Activated naive CD8-positive, alpha-beta T cell (primary cell): ENCODE measurements at regions not wholly inside any gene's neighbourhood (a gene's known extent, or its start where the extent isn't known, plus 50 kb on each side); places are given as distances from the start of the nearest gene placed in this dataset.

Experiments
- H3K27ac Mint-ChIP-seq: one replicate; pipeline ENCODE4 v1.8.0; 2021; ENCODE audit warnings: mixed read lengths
- H3K27me3 Mint-ChIP-seq: one replicate; pipeline ENCODE4 v1.8.0; 2021; ENCODE audit warnings: mixed read lengths
- H3K36me3 Mint-ChIP-seq: one replicate; pipeline ENCODE4 v1.8.0; 2021; ENCODE audit warnings: mixed read lengths
- H3K4me1 Mint-ChIP-seq: one replicate; pipeline ENCODE4 v1.8.0; 2021; ENCODE audit warnings: low read depth, mixed read lengths
- H3K4me3 Mint-ChIP-seq: one replicate; pipeline ENCODE4 v1.8.0; 2021; ENCODE audit warnings: mild to moderate bottlenecking, mixed read lengths
- H3K9me3 Mint-ChIP-seq: one replicate; pipeline ENCODE4 v1.8.0; 2021; ENCODE audit warnings: low read depth, mixed read lengths

DNA sequence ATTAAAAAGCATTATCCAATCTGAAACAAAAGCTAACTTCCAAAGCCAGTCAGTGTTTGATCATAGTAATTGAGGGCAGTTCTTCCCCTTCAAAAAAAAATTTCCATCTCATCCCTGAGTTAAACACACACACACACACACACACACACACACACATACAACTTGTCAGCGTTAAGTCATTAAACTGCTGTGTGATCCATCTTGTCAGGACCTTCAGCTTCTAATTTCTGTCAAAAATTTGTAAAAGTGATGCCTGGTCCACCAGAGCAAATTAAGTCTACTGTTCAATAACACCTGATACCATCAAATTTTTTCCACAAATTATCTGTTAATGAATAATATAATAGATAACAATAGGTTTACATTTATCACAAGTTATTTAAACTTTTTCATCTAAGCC is 198.7 kb downstream of the GPX5 start:
- Mint-ChIP-seq H3K4me3 (no peak overlapping the region), H3K4me1 (peaks cover 8% of the 10 kb centered on the region), H3K27ac (no peak overlapping the region), H3K27me3 (peaks cover 69% of the 10 kb centered on the region), H3K36me3 (peaks cover 7% of the 10 kb centered on the region), H3K9me3 (peaks cover 8% of the 10 kb centered on the region)

DNA sequence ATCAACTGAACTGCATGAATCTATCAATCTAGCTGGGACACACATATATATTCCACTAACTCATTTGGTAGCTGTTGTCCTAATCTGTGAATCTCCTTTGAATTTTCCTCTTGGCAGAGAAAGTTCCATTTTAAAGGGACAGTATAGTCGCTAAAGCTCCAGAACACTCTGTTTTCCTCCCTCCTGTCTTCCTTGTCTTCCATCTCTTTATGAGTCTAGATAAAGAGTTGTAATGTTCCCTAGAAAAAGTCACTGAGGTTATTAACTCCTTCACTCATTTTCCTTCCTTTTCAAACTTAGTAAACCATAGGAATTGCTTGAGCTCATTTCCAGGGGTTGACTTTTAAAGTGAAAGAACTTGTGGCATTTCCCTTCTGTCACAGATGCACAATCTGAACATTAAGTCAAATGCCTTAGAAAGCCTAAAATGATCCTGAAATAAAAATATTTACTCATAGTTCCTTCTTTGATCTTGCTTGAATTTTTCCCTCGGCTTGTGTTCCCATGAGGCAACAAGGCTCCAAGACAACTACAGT is 198.4 kb downstream of the TRIM27 start:
- H3K27ac Mint-ChIP-seq: no peak overlapping the region

DNA sequence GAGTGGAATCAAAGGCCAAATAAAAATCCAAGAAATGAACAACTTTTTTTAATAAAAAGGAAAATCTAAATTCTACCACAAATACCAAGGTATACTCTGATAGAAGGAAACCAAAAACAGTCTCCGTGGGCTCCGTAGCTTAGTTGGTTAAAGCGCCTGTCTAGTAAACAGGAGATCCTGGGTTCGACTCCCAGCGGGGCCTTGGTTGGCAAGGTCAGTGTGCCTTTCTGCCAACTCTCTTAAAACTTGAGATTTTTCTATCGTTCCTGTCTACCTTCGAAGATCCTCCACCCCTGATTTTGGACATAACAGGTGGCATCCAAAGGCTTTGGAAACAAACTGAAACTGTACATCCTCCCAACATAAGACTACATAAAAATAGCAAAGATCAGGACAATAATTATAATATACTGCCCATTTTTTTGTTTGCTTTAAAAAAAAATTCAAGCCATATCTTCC is 197.9 kb downstream of the TRIM27 start:
- Mint-ChIP-seq H3K27ac (no peak overlapping the region), H3K4me3 (no peak overlapping the region), H3K27me3 (peaks cover 66% of the 10 kb centered on the region), H3K36me3 (peaks cover 7% of the 10 kb centered on the region), H3K9me3 (peaks cover 8% of the 10 kb centered on the region), H3K4me1 (peaks cover 11% of the 10 kb centered on the region)

More for the DNA sequence above, 198.4 kb downstream of the TRIM27 start:
- Mint-ChIP-seq H3K4me3 (no peak overlapping the region), H3K36me3 (peaks cover 7% of the 10 kb centered on the region), H3K27me3 (peaks cover 67% of the 10 kb centered on the region), H3K9me3 (peaks cover 8% of the 10 kb centered on the region), H3K4me1 (peaks cover 11% of the 10 kb centered on the region)

DNA sequence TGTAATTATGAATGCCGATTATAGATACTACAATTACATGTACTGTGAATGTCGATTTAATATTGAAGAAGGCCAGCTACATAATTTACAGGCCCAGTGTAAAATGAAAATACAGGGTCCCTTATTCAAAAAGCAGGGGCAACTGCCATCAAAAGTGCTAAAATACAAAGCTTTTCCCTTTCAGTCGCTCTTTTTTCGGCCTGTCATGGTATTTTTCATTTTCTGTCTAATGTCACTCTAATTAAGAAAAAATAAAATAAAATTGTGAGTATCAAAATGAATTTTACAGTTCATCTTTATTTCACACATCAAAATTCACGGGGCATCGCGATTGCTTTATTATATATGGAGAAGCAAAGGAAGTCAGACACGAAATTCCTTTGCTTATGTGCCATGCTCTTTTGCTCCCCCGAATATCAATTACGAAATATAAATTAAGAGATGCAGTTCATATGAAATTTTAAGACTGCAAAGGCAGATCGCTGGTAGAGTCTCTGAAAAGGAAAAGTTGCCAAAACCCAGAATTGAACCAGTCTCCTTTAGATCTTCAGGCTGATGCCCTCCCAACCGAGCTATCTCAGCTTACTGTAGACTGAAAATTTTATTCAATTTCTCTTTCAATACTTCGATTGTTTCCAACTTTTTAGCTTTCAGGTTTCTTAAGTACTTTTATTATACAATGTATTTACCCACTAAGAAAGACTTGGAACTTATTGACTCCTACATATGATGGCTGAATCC is 197.0 kb downstream of the TRIM27 start:
- peaks cover 11% of the 10 kb centered on the region for H3K4me1 Mint-ChIP-seq
- H3K9me3 Mint-ChIP-seq: peaks cover 8% of the 10 kb centered on the region
- no peak overlapping the region for H3K4me3 Mint-ChIP-seq
- H3K27me3 Mint-ChIP-seq: peaks cover 66% of the 10 kb centered on the region
- H3K36me3 Mint-ChIP-seq: peaks cover 7% of the 10 kb centered on the region
- H3K27ac Mint-ChIP-seq: no peak overlapping the region

DNA sequence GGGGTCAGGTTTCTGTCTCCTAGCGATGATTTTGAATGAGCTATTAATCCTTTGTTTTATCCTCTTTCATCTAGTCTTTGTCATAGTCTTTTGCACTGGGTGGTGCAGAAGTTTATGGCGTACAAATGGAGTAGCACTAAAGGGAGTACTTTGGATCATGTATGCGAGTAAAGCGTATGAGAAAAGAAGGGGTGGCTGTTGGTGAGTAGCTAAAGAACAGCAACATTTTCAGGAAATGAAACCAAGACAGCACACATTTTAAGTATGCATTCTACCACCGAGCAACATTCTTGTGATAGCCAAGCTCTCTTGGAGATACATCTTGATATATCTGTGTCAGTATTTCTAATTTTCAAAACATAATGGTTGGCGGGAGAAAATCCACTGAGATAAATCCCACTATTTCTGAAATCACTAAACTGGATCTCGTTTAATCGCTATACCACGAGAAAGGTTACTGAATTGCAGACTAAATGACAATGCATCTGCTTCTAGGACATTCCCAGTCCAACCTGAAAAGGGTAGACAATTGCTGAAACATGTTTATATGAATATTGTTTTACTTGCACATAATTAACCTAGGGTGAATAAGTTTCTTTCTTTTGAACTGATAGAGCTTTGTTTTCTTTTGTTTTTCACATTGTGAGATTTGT is 196.1 kb downstream of the TRIM27 start:
- peaks cover 66% of the 10 kb centered on the region for H3K27me3 Mint-ChIP-seq
- peaks cover 7% of the 10 kb centered on the region for H3K36me3 Mint-ChIP-seq
- H3K4me1 Mint-ChIP-seq: peaks cover 11% of the 10 kb centered on the region
- H3K27ac Mint-ChIP-seq: no peak overlapping the region
- H3K4me3 Mint-ChIP-seq: peak overlapping the region; percentile 74
- H3K9me3 Mint-ChIP-seq: peaks cover 8% of the 10 kb centered on the region

DNA sequence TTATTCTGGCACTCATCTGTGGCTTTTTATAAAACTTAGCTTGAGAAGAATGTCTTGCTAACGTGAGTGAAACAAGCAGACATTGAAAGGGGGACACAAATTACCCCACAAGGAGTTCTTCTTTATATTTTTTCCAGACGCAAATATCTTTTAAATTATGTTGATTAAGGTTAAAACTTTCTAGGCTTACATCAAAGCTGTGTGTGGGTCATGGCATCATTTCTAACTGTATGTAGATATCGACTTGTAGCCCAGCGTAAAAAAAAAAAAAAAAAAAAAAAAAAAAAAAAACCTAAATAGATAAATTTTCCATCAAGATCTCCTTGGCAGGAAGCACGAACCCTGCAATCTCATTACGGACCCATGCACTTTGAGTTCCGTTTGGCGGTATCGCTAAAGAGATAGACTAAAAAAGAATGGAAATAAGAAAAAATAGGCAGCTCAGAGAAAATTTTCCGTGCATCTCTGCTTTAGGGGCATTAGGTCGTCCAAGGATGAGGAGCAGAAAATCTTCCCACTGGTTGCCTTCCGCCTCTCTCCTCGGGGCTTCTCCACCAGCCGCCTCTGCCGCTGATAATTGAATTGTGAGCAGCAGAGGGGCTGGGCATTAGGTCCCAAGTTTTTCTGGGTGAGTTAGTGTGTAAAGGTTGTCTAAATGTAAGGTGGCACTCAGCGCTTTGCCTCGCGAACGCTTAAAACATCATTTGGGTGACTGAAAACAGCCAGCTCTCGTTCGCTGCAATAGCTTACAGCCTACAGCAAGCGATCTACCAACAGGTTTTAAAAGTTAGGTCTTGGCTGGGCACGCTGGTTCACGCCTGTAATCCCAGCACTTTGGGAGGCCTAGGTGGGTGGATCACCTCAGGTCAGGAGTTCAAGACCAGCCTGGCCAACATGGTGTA is 194.0 kb downstream of the TRIM27 start:
- H3K9me3 Mint-ChIP-seq: peaks cover 8% of the 10 kb centered on the region

DNA sequence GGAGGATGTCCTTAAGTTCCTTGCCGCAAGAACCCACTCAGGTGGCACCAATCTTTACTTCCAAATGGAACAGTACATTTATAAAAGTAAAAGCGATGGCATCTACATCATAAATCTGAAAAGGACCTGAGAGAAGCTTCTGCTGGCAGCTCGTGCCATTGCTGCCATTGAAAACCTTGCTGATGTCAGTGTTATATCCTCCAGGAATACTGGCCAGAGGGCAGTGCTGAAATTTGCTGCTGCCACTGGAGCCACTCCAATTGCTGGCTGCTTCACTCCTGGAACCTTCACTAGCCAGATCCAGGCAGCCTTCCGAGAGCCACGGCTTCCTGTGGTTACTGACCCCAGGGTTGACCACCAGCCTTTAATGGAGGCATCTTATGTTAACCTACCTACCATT is 191.7 kb downstream of the TRIM27 start:
- H3K27ac Mint-ChIP-seq: no peak overlapping the region
- peaks cover 7% of the 10 kb centered on the region for H3K36me3 Mint-ChIP-seq
- peaks cover 71% of the 10 kb centered on the region for H3K27me3 Mint-ChIP-seq
- peaks cover 11% of the 10 kb centered on the region for H3K4me1 Mint-ChIP-seq
- H3K4me3 Mint-ChIP-seq: no peak overlapping the region
- peaks cover 4% of the 10 kb centered on the region for H3K9me3 Mint-ChIP-seq

More for the DNA sequence above, 194.0 kb downstream of the TRIM27 start:
- H3K4me3 Mint-ChIP-seq: peak overlapping the region; percentile 90
- H3K36me3 Mint-ChIP-seq: peaks cover 10% of the 10 kb centered on the region
- H3K4me1 Mint-ChIP-seq: peaks cover 11% of the 10 kb centered on the region
- peak overlapping the region; percentile 85 for H3K27ac Mint-ChIP-seq
- peaks cover 67% of the 10 kb centered on the region for H3K27me3 Mint-ChIP-seq

DNA sequence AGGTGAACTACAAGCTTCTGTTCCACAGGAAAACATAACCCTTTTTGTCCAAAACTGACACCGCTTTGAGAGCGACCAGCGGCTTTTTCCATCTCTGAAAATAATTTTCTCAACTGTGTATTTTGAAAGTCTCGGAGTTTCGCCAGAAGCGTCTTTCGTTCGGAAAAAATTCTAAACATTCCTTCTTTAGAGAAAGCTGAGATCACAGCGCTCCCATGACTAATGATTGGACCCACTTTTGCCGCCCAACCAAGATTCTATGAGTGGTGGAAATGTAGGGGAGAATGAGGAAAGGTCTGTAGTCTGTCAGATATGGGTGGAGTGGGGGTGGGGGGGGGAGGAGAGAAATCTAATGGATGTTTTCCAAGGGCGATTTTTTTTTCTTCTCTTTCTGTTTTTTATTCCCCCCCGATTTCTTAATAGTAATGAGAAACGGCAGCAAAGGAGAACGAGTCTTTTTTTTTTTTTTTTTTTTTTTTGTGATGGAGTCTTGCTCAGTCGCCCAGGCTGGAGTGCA is 189.3 kb downstream of the TRIM27 start:
- Mint-ChIP-seq H3K9me3 (peaks cover 9% of the 10 kb centered on the region), H3K4me1 (peaks cover 8% of the 10 kb centered on the region), H3K27me3 (peaks cover 68% of the 10 kb centered on the region), H3K4me3 (no peak overlapping the region), H3K36me3 (peaks cover 15% of the 10 kb centered on the region), H3K27ac (no peak overlapping the region)

DNA sequence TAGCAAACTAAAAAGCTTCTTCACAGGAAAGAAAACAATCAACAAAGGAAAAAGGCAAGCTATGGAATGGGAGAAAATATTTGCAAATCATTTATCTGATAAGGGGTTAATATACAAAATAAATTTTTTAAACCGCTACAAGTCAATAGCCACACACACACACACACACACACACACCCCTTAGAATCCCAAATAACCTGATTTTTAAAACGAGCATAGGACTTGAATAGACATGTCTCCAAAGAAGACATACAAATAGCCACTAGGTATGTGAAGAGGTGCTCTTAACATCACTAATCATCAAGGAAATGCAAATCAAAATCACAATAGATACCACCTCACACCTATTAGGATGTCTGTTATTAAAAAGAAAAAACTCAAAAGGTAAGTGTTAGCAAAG is 187.7 kb downstream of the TRIM27 start:
- no peak overlapping the region for H3K27ac Mint-ChIP-seq

DNA sequence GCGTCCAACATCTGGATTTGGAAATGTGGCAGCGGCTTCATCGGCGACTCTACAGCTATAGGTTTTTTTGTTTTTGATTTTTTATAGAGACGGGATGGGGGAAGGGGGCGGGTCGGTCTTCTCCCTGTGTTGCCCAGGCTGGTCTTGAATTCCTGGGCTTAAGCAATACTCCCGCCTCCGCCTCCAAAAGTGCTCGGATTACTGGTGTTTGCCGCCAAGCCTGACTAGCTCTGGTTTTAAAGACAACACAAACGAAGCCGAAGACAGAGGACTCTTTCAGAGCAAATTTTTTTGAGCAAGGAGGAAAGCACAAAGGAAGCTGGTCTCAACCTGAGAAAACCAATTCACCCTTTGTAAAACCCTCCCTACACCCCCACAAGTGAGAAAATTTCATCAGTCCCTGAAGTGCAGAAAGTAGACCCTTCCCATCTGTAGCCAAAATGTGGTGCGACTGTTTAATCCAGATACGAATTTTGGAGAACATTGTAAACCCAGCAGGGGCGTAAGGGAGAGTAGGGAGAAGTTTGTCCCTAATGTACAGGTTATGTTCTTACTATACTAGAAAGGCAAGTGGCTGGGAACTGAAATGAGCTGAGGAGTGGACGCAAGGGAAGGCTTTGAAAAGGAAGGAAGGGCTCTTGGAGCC is 185.9 kb downstream of the TRIM27 start:
- Mint-ChIP-seq H3K36me3 (peaks cover 17% of the 10 kb centered on the region), H3K4me1 (peaks cover 4% of the 10 kb centered on the region), H3K4me3 (no peak overlapping the region), H3K9me3 (peaks cover 12% of the 10 kb centered on the region), H3K27me3 (peaks cover 58% of the 10 kb centered on the region), H3K27ac (no peak overlapping the region)

More for the DNA sequence above, 187.7 kb downstream of the TRIM27 start:
- peaks cover 15% of the 10 kb centered on the region for H3K36me3 Mint-ChIP-seq
- peaks cover 4% of the 10 kb centered on the region for H3K4me1 Mint-ChIP-seq
- H3K4me3 Mint-ChIP-seq: no peak overlapping the region
- H3K9me3 Mint-ChIP-seq: peaks cover 9% of the 10 kb centered on the region
- H3K27me3 Mint-ChIP-seq: peaks cover 66% of the 10 kb centered on the region

DNA sequence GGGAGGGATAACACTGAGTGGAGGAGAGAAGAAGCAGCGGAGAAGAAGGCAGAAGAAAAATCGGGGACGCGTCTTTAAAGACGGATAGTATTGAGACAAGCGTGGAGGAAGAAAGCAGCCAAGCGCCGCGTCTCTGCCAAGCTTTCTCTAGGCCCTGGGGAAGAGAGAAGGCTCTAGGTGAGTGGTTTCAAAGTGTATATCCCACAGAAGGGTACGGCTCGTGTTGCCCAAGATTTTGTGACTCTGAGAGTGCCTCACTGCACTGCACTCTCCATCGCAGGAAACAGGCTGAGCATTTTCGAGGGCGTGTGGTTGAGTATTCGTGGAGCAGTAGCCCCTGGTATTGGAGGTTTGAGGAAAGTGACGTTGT is 185.4 kb downstream of the TRIM27 start:
- Mint-ChIP-seq H3K9me3 (peaks cover 12% of the 10 kb centered on the region), H3K4me3 (peak overlapping the region; percentile 10), H3K27me3 (peaks cover 58% of the 10 kb centered on the region), H3K36me3 (peaks cover 17% of the 10 kb centered on the region), H3K4me1 (peaks cover 4% of the 10 kb centered on the region), H3K27ac (no peak overlapping the region)

DNA sequence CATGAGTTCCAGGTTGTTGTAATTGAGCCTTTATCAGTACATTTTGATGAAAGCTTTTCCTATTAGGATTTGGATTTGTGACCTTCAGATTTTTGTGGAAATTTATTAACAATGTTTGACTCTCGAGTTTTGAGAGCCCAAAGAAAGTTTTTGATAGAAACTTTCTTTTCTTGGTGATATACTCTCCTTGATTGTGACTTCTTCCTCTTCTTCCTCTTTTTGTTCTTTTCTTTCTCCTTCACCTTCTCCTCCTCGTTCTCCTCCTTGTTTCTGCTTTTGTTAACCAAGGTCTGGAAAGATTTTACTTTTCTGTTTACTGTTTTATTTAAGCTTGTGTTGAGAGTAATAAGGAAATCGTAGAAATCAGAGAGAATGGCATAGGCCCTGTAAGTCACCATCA is 182.4 kb downstream of the TRIM27 start:
- H3K4me1 Mint-ChIP-seq: peaks cover 4% of the 10 kb centered on the region
- H3K9me3 Mint-ChIP-seq: peaks cover 12% of the 10 kb centered on the region
- no peak overlapping the region for H3K27ac Mint-ChIP-seq
- peaks cover 15% of the 10 kb centered on the region for H3K36me3 Mint-ChIP-seq
- H3K27me3 Mint-ChIP-seq: peaks cover 52% of the 10 kb centered on the region
- no peak overlapping the region for H3K4me3 Mint-ChIP-seq

DNA sequence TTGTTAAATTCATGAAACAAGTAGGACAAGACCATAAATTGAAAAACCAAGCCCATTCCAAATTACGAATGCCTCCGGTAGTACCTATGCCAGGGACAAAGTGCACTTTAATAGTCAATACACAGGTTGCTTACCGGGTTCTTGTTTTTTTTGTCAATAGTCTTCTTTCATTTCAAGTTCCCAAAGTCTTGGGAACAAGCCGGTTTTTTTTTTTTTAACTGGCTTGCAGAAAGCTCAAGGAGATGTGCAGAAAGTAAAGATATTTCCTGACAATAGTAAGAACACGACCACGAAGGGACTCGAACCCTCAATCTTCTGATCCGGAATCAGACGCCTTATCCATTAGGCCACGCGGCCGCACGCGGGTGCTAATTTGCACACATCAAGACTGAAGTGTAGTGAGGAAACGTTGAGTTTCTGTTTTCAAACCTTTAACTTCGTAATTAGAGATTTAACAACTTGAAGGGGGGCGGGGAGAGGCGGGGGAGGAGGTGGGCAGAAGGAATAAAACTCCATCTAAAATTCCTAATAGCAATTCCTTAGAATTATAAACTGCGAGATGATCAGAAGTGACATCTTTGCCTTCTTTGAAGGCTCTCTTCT is 181.0 kb downstream of the TRIM27 start:
- Mint-ChIP-seq H3K27ac (peak overlapping the region; percentile 70), H3K4me1 (peaks cover 2% of the 10 kb centered on the region), H3K4me3 (no peak overlapping the region), H3K36me3 (peaks cover 13% of the 10 kb centered on the region), H3K27me3 (peaks cover 51% of the 10 kb centered on the region), H3K9me3 (peaks cover 12% of the 10 kb centered on the region)
